ENCODE measurements at regions not wholly inside any gene's neighbourhood (a gene's known extent, or its start where the extent isn't known, plus 50 kb on each side); places are given as distances from the start of the nearest gene placed in this dataset.
"Not testable (repeated sequence)": the region's sequence is repeated elsewhere in the genome, so short reads cannot be mapped to it uniquely, and the experiment has no call there.

- peaks cover 3% of the 10 kb centered on the region for H3K36me3 Mint-ChIP-seq
- H3K4me3 Mint-ChIP-seq: no peak overlapping the region
- H3K27ac Mint-ChIP-seq: no peak overlapping the region
- DNase-seq (ENCODE audit: low spot score in 2 of 2) (no peak), ATAC-seq (ENCODE audit: low read depth) (no peak)
- H3K27me3 Mint-ChIP-seq: peaks cover 15% of the 10 kb centered on the region
- peaks cover 2% of the 10 kb centered on the region for H3K4me1 Mint-ChIP-seq
- peaks cover 16% of the 10 kb centered on the region for H3K9me3 Mint-ChIP-seq
Measured at GRCh38 chr4:26009502-26009901, 95.5 kb downstream of the SMIM20 start.

GRCh38 chr4:26010304-26010703 lies 96.3 kb downstream of the SMIM20 start:
- Mint-ChIP-seq H3K4me1 (peaks cover 2% of the 10 kb centered on the region), H3K4me3 (no peak overlapping the region), H3K27ac (no peak overlapping the region), H3K27me3 (peaks cover 18% of the 10 kb centered on the region), H3K36me3 (peaks cover 3% of the 10 kb centered on the region), H3K9me3 (peaks cover 16% of the 10 kb centered on the region)
- DNase-seq (ENCODE audit: low spot score in 2 of 2) (no peak), ATAC-seq (ENCODE audit: low read depth) (no peak)

- Mint-ChIP-seq H3K36me3 (peaks cover 3% of the 10 kb centered on the region), H3K9me3 (peaks cover 14% of the 10 kb centered on the region), H3K27me3 (peaks cover 17% of the 10 kb centered on the region), H3K4me3 (no peak overlapping the region), H3K4me1 (peaks cover 2% of the 10 kb centered on the region), H3K27ac (no peak overlapping the region)
- DNase-seq (ENCODE audit: low spot score in 2 of 2): no peak
- no peak for ATAC-seq (ENCODE audit: low read depth)
Measured at GRCh38 chr4:26013629-26014028, 99.6 kb downstream of the SMIM20 start.

DNA sequence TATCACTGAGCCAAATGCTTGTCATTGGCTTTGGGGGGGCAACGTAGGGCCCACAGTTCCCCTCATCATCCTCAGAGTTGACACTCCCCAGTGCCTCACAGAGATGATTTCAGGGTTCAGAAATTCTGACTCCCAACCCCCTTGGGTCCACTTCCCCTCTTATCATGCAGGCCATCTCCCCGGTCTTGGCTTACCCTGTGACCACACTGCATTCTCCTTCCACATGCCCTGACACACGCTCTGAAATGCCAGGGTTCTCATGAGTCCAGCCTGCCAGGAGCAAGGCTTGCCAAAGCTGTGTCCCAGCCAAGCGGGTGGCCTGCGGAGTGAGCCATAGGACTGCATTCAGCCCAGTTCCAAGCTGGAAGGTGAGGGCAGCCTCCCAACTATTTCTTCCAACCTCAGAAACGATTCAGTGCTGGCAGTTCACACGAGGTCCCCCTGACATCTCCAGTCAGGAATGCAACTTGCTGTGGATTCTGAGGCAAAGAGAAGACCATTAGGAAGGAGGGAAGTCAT lies 101.2 kb downstream of the SMIM20 start:
- H3K36me3 Mint-ChIP-seq: peaks cover 3% of the 10 kb centered on the region
- no peak overlapping the region for H3K27ac Mint-ChIP-seq
- H3K9me3 Mint-ChIP-seq: peaks cover 9% of the 10 kb centered on the region
- H3K4me1 Mint-ChIP-seq: peaks cover 2% of the 10 kb centered on the region
- ATAC-seq (ENCODE audit: low read depth): no peak
- H3K27me3 Mint-ChIP-seq: peaks cover 17% of the 10 kb centered on the region
- H3K4me3 Mint-ChIP-seq: no peak overlapping the region
- DNase-seq (ENCODE audit: low spot score in 2 of 2): no peak

DNA sequence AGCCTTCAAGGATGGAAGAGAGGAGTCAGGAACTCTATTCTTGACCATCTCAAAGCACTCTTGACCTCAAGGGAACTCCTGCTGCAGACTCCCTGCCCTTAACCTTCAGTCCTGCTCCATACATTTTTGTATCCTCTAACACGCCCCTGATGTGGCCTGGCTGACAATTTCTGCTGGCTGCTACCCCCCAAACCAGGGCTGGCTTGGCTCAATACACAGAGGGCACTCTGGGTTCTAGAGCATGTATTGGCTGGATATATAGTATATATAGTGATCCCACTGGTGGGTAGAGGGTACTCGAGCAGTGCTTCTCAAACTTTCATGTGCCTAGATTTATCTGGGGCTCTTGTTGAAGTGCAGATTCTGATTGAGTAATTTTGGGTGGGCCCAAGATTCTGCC lies 101.9 kb downstream of the SMIM20 start:
- no peak for ATAC-seq (ENCODE audit: low read depth)
- H3K27ac Mint-ChIP-seq: no peak overlapping the region
- peaks cover 2% of the 10 kb centered on the region for H3K4me1 Mint-ChIP-seq

DNA sequence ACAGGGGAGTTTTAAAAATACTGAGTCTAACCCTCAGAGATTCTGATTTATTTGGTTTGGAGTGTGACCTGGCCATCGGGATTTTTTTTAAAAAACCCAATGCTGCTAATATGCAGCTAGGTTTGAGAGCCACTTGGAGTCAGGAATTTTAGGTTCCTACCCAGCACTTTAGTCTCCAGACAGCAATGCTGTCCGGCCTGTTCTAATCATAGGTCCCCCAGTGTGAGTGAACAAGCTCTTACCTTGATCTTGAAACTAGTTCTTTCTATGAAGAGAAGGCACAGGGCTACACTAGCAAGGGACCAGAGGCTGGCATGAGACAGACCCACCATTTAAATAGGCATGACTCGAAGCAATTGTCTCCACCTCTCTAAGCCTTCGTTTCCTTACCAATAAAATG lies 103.5 kb downstream of the SMIM20 start:
- peaks cover 15% of the 10 kb centered on the region for H3K27me3 Mint-ChIP-seq
- DNase-seq (ENCODE audit: low spot score in 2 of 2): no peak
- ATAC-seq (ENCODE audit: low read depth): no peak
- H3K4me3 Mint-ChIP-seq: no peak overlapping the region
- peaks cover 3% of the 10 kb centered on the region for H3K36me3 Mint-ChIP-seq
- H3K4me1 Mint-ChIP-seq: no peaks in the 10 kb centered on the region
- H3K27ac Mint-ChIP-seq: no peak overlapping the region
- peaks cover 4% of the 10 kb centered on the region for H3K9me3 Mint-ChIP-seq

More for the DNA sequence above, 101.9 kb downstream of the SMIM20 start:
- Mint-ChIP-seq H3K9me3 (peaks cover 7% of the 10 kb centered on the region), H3K27me3 (peaks cover 17% of the 10 kb centered on the region), H3K36me3 (peaks cover 3% of the 10 kb centered on the region), H3K4me3 (no peak overlapping the region)
- no peak for DNase-seq (ENCODE audit: low spot score in 2 of 2)

- H3K4me3 Mint-ChIP-seq: not testable (repeated sequence)
Measured at GRCh38 chr4:26017961-26018700, 104.1 kb downstream of the SMIM20 start.

DNA sequence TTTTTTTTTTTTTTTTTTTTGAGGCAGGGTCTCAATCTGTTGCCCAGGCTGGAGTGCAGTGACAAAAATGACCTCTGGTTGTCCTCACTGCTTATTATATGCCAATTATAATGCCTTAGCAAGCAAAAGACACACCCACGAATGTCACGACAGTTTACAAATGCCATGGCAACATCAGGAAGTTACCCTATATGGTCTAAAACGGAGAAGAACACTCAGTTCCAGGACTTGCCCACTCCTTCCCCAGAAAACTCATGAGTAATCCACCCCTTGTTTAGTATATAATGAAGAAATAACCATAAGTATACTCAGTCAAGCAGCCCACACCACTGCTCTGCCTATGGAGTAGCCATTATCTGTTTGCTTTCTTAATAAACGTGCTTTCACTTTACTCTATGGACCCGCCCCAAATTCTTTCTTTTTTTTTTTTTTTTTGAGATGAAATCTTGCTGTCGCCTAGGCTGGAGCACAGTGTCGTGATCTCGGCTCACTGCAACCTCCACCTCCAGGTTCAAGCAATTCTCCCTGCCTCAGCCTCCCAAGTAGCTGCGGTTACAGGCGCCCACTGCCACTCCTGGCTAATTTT lies 106.2 kb downstream of the SMIM20 start:
- H3K27ac Mint-ChIP-seq: no peak overlapping the region
- ATAC-seq (ENCODE audit: low read depth) (no peak), DNase-seq (ENCODE audit: low spot score in 2 of 2) (no peak)
- H3K36me3 Mint-ChIP-seq: no peaks in the 10 kb centered on the region
- H3K4me3 Mint-ChIP-seq: no peak overlapping the region
- H3K9me3 Mint-ChIP-seq: no peaks in the 10 kb centered on the region
- H3K4me1 Mint-ChIP-seq: no peaks in the 10 kb centered on the region
- H3K27me3 Mint-ChIP-seq: peaks cover 5% of the 10 kb centered on the region

More at GRCh38 chr4:26017961-26018700, 104.1 kb downstream of the SMIM20 start:
- H3K4me1 Mint-ChIP-seq; DNase-seq (ENCODE audit: low spot score in 2 of 2); H3K27ac Mint-ChIP-seq; H3K9me3 Mint-ChIP-seq; ATAC-seq (ENCODE audit: low read depth); H3K36me3 Mint-ChIP-seq: not testable (repeated sequence)
- H3K27me3 Mint-ChIP-seq: peaks cover 11% of the 10 kb centered on the region

- Mint-ChIP-seq H3K9me3 (no peaks in the 10 kb centered on the region), H3K27ac (no peak overlapping the region), H3K4me3 (no peak overlapping the region), H3K4me1 (no peaks in the 10 kb centered on the region), H3K36me3 (no peaks in the 10 kb centered on the region), H3K27me3 (peaks cover 5% of the 10 kb centered on the region)
- ATAC-seq (ENCODE audit: low read depth): no peak
- no peak for DNase-seq (ENCODE audit: low spot score in 2 of 2)
Measured at GRCh38 chr4:26020881-26021280, 106.9 kb downstream of the SMIM20 start.

DNA sequence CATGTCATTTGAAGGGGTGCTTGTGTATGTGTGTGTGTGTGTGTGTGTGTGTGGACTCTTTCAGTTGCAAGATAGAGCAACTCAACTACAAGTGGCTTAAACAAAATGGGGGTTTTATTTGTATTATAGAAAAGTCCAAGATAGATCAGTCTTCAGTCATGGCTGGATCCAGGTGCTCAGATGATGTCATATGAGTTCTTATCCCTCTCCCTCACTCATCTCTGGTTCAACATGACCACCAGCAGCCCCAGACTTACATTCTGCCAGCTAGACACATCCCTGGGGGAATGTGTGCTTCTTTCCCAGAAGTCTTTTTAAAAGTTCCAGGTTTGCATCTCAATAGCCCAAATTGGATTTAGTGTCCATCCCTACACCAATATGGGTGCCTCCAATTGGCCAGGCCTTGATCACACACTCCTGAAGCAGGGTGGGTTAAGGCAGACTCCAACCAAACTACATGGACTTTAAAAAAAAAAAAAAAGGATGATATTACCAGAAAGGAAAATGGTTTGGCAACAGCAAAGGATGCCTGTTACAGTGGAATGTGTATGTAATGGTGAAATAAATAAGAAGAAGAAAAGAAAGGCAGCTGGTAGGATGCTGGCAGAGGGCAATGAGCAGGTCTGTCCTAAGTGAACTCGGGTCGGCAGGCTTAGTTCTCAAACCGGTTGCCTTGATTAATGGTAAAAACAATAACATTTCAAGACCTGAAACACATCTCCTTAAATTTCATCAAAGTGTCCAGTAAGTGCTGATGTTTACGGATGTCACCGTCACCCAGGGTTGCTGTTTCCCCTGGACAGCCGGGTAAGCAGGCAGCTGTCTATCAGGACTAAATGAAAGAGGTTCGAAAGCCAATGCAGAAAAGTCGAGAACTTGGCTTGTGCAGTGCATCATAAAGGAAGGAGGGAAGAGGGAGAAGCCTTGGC lies 107.7 kb downstream of the SMIM20 start:
- Mint-ChIP-seq H3K4me1 (no peaks in the 10 kb centered on the region), H3K4me3 (no peak overlapping the region), H3K9me3 (no peaks in the 10 kb centered on the region), H3K27me3 (peaks cover 4% of the 10 kb centered on the region), H3K27ac (no peak overlapping the region), H3K36me3 (no peaks in the 10 kb centered on the region)
- ATAC-seq (ENCODE audit: low read depth): no peak
- DNase-seq (ENCODE audit: low spot score in 2 of 2): no peak

- no peaks in the 10 kb centered on the region for H3K36me3 Mint-ChIP-seq
- ATAC-seq (ENCODE audit: low read depth): no peak
Measured at GRCh38 chr4:26022346-26023202, 108.6 kb downstream of the SMIM20 start.

DNA sequence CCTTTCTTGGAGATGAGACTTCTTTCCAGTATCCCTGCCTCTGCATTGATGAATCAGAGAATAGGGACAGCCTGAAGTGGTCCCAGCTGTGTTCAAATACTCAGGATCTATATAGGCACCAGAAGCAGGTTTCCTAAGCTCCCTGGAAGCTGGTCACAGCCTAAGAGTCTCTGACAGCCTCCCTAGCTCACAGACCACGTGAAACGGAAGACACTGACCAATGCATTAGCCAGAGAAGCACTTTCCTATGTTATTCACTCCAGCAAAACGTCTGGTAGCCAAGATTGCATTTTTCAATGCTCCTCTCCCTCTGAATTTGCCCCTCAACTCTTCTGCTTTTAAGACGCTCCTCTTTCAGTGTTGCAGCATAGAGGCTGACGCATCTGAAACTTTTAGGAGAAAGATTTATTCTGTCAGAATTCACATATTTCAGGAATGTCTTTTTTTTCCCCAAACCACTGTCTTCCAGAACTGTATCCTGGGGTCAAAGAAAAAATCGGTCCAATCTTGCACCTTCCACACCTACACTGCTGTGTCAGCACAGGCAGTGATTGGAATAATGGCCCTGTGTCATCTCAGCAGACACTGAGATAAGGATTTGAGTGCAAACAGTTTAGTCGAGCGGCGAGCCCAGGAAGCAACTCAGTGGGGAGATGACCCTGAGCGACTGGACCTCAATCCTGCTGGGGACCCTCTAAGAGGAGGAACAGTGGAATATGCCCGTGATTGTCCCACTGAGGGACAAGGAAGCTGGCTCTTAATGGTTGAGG lies 109.4 kb downstream of the SMIM20 start:
- DNase-seq (ENCODE audit: low spot score in 2 of 2) (no peak), ATAC-seq (ENCODE audit: low read depth) (no peak)
- Mint-ChIP-seq H3K27ac (no peak overlapping the region), H3K4me3 (no peak overlapping the region), H3K4me1 (peaks cover 1% of the 10 kb centered on the region), H3K27me3 (peaks cover 10% of the 10 kb centered on the region), H3K36me3 (no peaks in the 10 kb centered on the region), H3K9me3 (no peaks in the 10 kb centered on the region)

More at GRCh38 chr4:26022346-26023202, 108.6 kb downstream of the SMIM20 start:
- Mint-ChIP-seq H3K27me3 (peaks cover 8% of the 10 kb centered on the region), H3K27ac (no peak overlapping the region), H3K4me1 (no peaks in the 10 kb centered on the region), H3K9me3 (no peaks in the 10 kb centered on the region), H3K4me3 (no peak overlapping the region)
- DNase-seq (ENCODE audit: low spot score in 2 of 2): no peak

DNA sequence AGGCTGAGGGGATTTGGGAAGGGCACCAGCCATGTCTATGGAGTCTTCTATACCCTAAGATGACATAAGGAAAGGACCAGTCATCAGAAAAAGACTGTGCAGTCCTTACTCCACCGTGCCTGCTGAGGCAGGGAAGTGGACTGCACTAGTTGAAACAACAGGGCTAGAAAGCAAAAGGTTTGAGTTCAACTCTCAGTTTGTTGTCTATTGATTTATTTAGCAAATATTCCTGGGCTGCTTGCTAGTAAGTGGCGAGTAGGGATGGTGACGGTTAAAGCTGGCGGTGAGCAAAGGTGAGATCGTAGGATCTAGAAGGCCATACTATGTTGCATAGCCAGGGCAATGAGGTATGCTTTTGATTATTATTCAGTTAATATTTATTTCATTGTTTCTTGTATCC lies 110.1 kb downstream of the SMIM20 start:
- peaks cover 4% of the 10 kb centered on the region for H3K4me1 Mint-ChIP-seq
- DNase-seq (ENCODE audit: low spot score in 2 of 2) (no peak), ATAC-seq (ENCODE audit: low read depth) (no peak)
- no peak overlapping the region for H3K27ac Mint-ChIP-seq
- H3K27me3 Mint-ChIP-seq: peaks cover 10% of the 10 kb centered on the region
- H3K36me3 Mint-ChIP-seq: no peaks in the 10 kb centered on the region
- no peaks in the 10 kb centered on the region for H3K9me3 Mint-ChIP-seq
- H3K4me3 Mint-ChIP-seq: no peak overlapping the region
